ENCODE measurements at regions not wholly inside any gene's neighbourhood (a gene's known extent, or its start where the extent isn't known, plus 50 kb on each side); places are given as distances from the start of the nearest gene placed in this dataset.

DNA sequence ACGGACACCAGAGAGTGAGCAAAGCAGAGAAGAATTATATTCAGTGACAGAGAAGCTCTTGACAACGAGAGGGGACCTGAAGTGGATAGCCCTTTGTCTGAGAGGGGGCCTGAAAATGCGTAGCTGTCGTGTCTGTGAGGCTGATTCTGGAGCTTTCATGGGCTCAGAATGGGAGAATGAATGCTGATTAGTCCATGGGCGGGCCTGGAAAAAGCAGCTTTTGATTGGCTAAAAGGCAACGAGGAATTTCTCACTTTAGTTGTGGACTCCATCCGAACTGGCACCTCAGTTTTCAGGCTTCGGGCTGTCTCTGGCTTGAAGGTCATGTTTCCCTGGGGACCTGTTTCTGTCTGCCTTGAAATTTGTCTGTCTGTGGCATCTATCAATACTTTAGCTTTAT is 487.1 kb downstream of the TECRL start:
- Histone ChIP-seq H3F3A (ENCODE audit: control insufficient read depth, insufficient read depth) (no peaks in the 10 kb centered on the region), H3K79me2 (ENCODE audit: control insufficient read depth, low read length) (no peaks in the 10 kb centered on the region), H3K27me3 (ENCODE audit: control insufficient read depth, low read length) (no peaks in the 10 kb centered on the region), H3K9me2 (replicated peaks; ENCODE audit: control insufficient read depth, low read length) (no peaks in the 10 kb centered on the region), H3K9me3 (ENCODE audit: control insufficient read depth, insufficient read depth, low read length) (no peaks in the 10 kb centered on the region), H3K36me3 (ENCODE audit: control insufficient read depth, low read length) (no peaks in the 10 kb centered on the region), H4K20me1 (ENCODE audit: control insufficient read depth, insufficient read depth, low read depth, low read length) (no peaks in the 10 kb centered on the region), H3K4me1 (ENCODE audit: control insufficient read depth, low read length) (no peaks in the 10 kb centered on the region), H3K4me3 (ENCODE audit: low read length) (no peak overlapping the region), H3K27ac (ENCODE audit: low read depth, low read length) (no peak overlapping the region), H3K4me2 (ENCODE audit: low read length) (no peak overlapping the region)
- TF ChIP-seq EZH2phosphoT487 (IDR thresholded peaks at IDR 0.05; ENCODE audit: borderline replicate concordance, low read length), result no peak
- no peak for TF ChIP-seq CTCF (IDR thresholded peaks at IDR 0.05; ENCODE audit: low read depth, low read length, poor library complexity, severe bottlenecking)

GRCh38 chr4:63921561-63921960 is 487.7 kb downstream of the TECRL start:
- Histone ChIP-seq H3K9me2 (replicated peaks; ENCODE audit: control insufficient read depth, low read length) (no peaks in the 10 kb centered on the region), H3K27me3 (ENCODE audit: control insufficient read depth, low read length) (no peaks in the 10 kb centered on the region), H3K4me1 (ENCODE audit: control insufficient read depth, low read length) (no peaks in the 10 kb centered on the region), H3K4me2 (ENCODE audit: low read length) (no peak overlapping the region), H3K4me3 (ENCODE audit: low read length) (no peak overlapping the region), H3F3A (ENCODE audit: control insufficient read depth, insufficient read depth) (no peaks in the 10 kb centered on the region), H4K20me1 (ENCODE audit: control insufficient read depth, insufficient read depth, low read depth, low read length) (no peaks in the 10 kb centered on the region), H3K79me2 (ENCODE audit: control insufficient read depth, low read length) (no peaks in the 10 kb centered on the region), H3K9me3 (ENCODE audit: control insufficient read depth, insufficient read depth, low read length) (no peaks in the 10 kb centered on the region), H3K36me3 (ENCODE audit: control insufficient read depth, low read length) (no peaks in the 10 kb centered on the region), H3K27ac (ENCODE audit: low read depth, low read length) (no peak overlapping the region)
- no peak for TF ChIP-seq CTCF (IDR thresholded peaks at IDR 0.05; ENCODE audit: low read depth, low read length, poor library complexity, severe bottlenecking)
- TF ChIP-seq EZH2phosphoT487 (IDR thresholded peaks at IDR 0.05; ENCODE audit: borderline replicate concordance, low read length), result no peak

- Histone ChIP-seq H4K20me1 (ENCODE audit: control insufficient read depth, insufficient read depth, low read depth, low read length) (no peaks in the 10 kb centered on the region), H3K9me2 (replicated peaks; ENCODE audit: control insufficient read depth, low read length) (no peaks in the 10 kb centered on the region), H3K36me3 (ENCODE audit: control insufficient read depth, low read length) (no peaks in the 10 kb centered on the region), H3F3A (ENCODE audit: control insufficient read depth, insufficient read depth) (no peaks in the 10 kb centered on the region), H3K9me3 (ENCODE audit: control insufficient read depth, insufficient read depth, low read length) (no peaks in the 10 kb centered on the region), H3K4me1 (ENCODE audit: control insufficient read depth, low read length) (no peaks in the 10 kb centered on the region), H3K4me3 (ENCODE audit: low read length) (no peak overlapping the region), H3K27ac (ENCODE audit: low read depth, low read length) (no peak overlapping the region), H3K79me2 (ENCODE audit: control insufficient read depth, low read length) (no peaks in the 10 kb centered on the region), H3K4me2 (ENCODE audit: low read length) (no peak overlapping the region), H3K27me3 (ENCODE audit: control insufficient read depth, low read length) (no peaks in the 10 kb centered on the region)
- no peak for TF ChIP-seq EZH2phosphoT487 (IDR thresholded peaks at IDR 0.05; ENCODE audit: borderline replicate concordance, low read length)
- no peak for TF ChIP-seq CTCF (IDR thresholded peaks at IDR 0.05; ENCODE audit: low read depth, low read length, poor library complexity, severe bottlenecking)
Measured at GRCh38 chr4:63919636-63920365, 489.4 kb downstream of the TECRL start.

All from DOHH2 (cell line).